ENCODE measurements at regions not wholly inside any gene's neighbourhood (a gene's known extent, or its start where the extent isn't known, plus 50 kb on each side); places are given as distances from the start of the nearest gene placed in this dataset.
"Not testable (repeated sequence)": the region's sequence is repeated elsewhere in the genome, so short reads cannot be mapped to it uniquely, and the experiment has no call there.

DNA sequence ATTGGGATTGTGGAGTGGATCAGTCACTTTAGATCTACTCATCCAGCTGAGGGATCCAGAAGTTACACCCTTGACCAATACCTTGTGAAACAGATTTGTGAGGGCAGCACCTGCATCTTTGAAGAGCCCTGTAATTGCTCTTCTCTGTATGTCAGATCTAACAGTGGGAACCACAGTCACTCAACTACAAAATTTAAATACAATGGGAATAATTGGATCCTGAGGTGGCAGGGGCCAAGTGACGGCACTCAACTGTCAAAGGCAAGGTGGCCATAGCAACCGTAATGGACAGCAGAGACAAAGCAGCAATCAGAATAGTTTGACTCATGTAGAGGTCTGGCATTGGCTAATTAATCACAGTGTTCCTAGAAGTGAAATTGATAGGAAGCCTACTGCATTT is 132.3 kb upstream of the F9 start:
- TF ChIP-seq, protein P1, sequence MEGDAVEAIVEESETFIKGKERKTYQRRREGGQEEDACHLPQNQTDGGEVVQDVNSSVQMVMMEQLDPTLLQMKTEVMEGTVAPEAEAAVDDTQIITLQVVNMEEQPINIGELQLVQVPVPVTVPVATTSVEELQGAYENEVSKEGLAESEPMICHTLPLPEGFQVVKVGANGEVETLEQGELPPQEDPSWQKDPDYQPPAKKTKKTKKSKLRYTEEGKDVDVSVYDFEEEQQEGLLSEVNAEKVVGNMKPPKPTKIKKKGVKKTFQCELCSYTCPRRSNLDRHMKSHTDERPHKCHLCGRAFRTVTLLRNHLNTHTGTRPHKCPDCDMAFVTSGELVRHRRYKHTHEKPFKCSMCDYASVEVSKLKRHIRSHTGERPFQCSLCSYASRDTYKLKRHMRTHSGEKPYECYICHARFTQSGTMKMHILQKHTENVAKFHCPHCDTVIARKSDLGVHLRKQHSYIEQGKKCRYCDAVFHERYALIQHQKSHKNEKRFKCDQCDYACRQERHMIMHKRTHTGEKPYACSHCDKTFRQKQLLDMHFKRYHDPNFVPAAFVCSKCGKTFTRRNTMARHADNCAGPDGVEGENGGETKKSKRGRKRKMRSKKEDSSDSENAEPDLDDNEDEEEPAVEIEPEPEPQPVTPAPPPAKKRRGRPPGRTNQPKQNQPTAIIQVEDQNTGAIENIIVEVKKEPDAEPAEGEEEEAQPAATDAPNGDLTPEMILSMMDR (IDR thresholded peaks at IDR 0.05) = not testable (repeated sequence)
- TF ChIP-seq POLR2A (IDR thresholded peaks at IDR 0.05) = not testable (repeated sequence)
